ENCODE measurements at regions not wholly inside any gene's neighbourhood (a gene's known extent, or its start where the extent isn't known, plus 50 kb on each side); places are given as distances from the start of the nearest gene placed in this dataset.

DNA sequence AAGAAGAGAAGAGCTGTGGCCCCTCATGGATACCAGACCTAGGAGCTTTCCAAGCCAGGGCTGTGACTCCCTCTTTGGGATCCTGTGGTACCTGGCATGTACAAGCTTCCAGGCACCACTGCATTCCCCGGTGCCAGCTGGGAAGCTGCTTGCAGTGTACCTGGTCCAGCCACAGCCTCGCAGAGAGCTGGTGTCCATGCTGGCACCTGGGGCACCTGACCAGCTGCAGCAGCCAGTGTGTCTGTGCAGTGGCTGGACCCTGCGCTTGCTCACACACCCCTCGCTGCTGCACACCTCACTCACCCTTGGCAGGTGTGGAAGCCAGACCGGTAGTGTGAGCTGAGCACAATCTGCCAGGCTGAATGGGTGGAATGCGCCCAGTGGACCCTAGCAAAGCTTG is 190.9 kb upstream of the MAN1A1 start:
- peak; percentile 67 for DNase-seq
- H3K4me1 ChIP-seq, result peaks cover 0 to 44% (median 32%) of the 10 kb centered on the region in 4 donors
- peak overlapping the region; percentile 58 to 79 (median 74) for H3K27ac ChIP-seq
- no peaks in the 10 kb centered on the region for H3K36me3 ChIP-seq
- H3K4me3 ChIP-seq, result no peak overlapping the region
- intact Hi-C loops (cut with DNase I), result loop anchor here (5.0 to 10.0 kb wide), 2 partner anchors 188 to 396 kb away; no protein-coding TSS in a partner anchor
- WGBS, 2 donors, result 91 to 95% methylated on average over 6 of the region's 6 CpGs
- no peaks in the 10 kb centered on the region for H3K27me3 ChIP-seq
- TF ChIP-seq POLR2A (IDR thresholded peaks at IDR 0.05) (no peak), EP300 (IDR thresholded peaks at IDR 0.05) (no peak), POLR2AphosphoS5 (IDR thresholded peaks at IDR 0.05) (no peak)
- TF ChIP-seq, protein P1, sequence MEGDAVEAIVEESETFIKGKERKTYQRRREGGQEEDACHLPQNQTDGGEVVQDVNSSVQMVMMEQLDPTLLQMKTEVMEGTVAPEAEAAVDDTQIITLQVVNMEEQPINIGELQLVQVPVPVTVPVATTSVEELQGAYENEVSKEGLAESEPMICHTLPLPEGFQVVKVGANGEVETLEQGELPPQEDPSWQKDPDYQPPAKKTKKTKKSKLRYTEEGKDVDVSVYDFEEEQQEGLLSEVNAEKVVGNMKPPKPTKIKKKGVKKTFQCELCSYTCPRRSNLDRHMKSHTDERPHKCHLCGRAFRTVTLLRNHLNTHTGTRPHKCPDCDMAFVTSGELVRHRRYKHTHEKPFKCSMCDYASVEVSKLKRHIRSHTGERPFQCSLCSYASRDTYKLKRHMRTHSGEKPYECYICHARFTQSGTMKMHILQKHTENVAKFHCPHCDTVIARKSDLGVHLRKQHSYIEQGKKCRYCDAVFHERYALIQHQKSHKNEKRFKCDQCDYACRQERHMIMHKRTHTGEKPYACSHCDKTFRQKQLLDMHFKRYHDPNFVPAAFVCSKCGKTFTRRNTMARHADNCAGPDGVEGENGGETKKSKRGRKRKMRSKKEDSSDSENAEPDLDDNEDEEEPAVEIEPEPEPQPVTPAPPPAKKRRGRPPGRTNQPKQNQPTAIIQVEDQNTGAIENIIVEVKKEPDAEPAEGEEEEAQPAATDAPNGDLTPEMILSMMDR (IDR thresholded peaks at IDR 0.05), result no peak
- no peaks in the 10 kb centered on the region for H3K9me3 ChIP-seq

- DNase-seq, result no peak
- no peak overlapping the region for H3K4me3 ChIP-seq
- no peaks in the 10 kb centered on the region for H3K9me3 ChIP-seq
- peaks cover 0 to 46% (median 35%) of the 10 kb centered on the region in 4 donors for H3K4me1 ChIP-seq
- 75 to 95% methylated on average over 3 of the region's 3 CpGs for WGBS, 2 donors
- H3K27me3 ChIP-seq, result no peaks in the 10 kb centered on the region
- TF ChIP-seq EP300 (IDR thresholded peaks at IDR 0.05) (no peak), POLR2A (IDR thresholded peaks at IDR 0.05) (no peak), POLR2AphosphoS5 (IDR thresholded peaks at IDR 0.05) (no peak)
- TF ChIP-seq, protein P1 (IDR thresholded peaks at IDR 0.05), result no peak
- no peak overlapping the region for H3K27ac ChIP-seq
- H3K36me3 ChIP-seq, result no peaks in the 10 kb centered on the region
- intact Hi-C loops (cut with DNase I), result no loop called here
Measured at GRCh38 chr6:119539066-119539746, 189.6 kb upstream of the MAN1A1 start.

DNA sequence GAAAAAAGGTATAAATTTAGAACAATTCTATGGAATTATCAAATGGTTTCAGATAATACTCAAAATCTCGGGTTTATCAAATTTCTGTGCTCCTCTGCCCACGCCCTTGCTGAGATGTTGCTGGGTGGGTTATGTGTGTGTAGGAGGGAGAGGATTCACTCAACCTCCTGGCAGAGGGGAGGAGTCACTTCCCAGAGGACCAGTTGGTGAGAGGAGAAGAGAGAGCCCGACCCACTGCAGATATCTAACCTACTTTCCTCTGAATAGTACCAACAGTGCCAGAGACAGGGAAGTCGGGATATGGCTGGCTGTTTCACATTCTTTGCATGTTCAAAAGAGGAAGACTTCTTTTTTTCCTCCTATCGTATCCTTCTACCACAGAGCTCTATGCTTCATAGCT is 187.1 kb upstream of the MAN1A1 start:
- H3K27me3 ChIP-seq, result no peaks in the 10 kb centered on the region
- peaks cover 0 to 44% (median 31%) of the 10 kb centered on the region in 4 donors for H3K4me1 ChIP-seq
- H3K4me3 ChIP-seq, result no peak overlapping the region
- DNase-seq, result no peak
- 86 to 87% methylated on average over 5 of the region's 5 CpGs for WGBS, 2 donors
- TF ChIP-seq POLR2A (IDR thresholded peaks at IDR 0.05) (no peak), EP300 (IDR thresholded peaks at IDR 0.05) (no peak), POLR2AphosphoS5 (IDR thresholded peaks at IDR 0.05) (no peak)
- TF ChIP-seq, protein P1 (IDR thresholded peaks at IDR 0.05), result no peak
- H3K36me3 ChIP-seq, result no peaks in the 10 kb centered on the region
- H3K9me3 ChIP-seq, result no peaks in the 10 kb centered on the region
- no peak overlapping the region for H3K27ac ChIP-seq
- intact Hi-C loops (cut with DNase I), result no loop called here

DNA sequence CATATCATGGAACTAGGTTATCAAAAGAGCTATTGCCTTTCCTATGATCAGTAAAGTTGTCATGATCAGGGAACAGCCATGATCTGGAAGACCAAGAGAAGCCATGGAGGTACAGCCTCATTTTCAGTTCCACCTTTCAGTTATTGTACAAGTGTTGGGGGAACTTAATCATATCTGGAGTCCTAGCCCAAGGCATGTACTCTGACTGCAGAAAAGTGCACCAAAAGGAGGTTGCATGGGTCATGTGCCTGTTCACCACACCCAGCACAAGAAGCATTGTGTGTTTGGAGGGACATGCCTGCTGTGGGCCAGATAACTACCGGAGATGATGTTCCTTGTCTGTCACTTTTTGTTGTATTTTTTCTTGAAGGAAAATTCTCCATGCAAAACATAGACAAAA is 185.8 kb upstream of the MAN1A1 start:
- intact Hi-C loops (cut with DNase I), result no loop called here
- Histone ChIP-seq H3K27ac (no peak overlapping the region), H3K9me3 (no peaks in the 10 kb centered on the region), H3K4me3 (no peak overlapping the region), H3K27me3 (no peaks in the 10 kb centered on the region), H3K36me3 (no peaks in the 10 kb centered on the region), H3K4me1 (peaks cover 0 to 35% (median 22%) of the 10 kb centered on the region in 4 donors)
- no peak for TF ChIP-seq POLR2A (IDR thresholded peaks at IDR 0.05)
- TF ChIP-seq, protein P1 (IDR thresholded peaks at IDR 0.05), result no peak
- no peak for TF ChIP-seq EP300 (IDR thresholded peaks at IDR 0.05)
- no peak for TF ChIP-seq POLR2AphosphoS5 (IDR thresholded peaks at IDR 0.05)
- no peak for DNase-seq
- WGBS, 2 donors, result 73 to 92% methylated on average over 1 of the region's 1 CpG

Data from sigmoid colon (tissue), 6 donors.